ENCODE measurements at regions not wholly inside any gene's neighbourhood (a gene's known extent, or its start where the extent isn't known, plus 50 kb on each side); places are given as distances from the start of the nearest gene placed in this dataset.
"Not testable (repeated sequence)": the region's sequence is repeated elsewhere in the genome, so short reads cannot be mapped to it uniquely, and the experiment has no call there.

DNA sequence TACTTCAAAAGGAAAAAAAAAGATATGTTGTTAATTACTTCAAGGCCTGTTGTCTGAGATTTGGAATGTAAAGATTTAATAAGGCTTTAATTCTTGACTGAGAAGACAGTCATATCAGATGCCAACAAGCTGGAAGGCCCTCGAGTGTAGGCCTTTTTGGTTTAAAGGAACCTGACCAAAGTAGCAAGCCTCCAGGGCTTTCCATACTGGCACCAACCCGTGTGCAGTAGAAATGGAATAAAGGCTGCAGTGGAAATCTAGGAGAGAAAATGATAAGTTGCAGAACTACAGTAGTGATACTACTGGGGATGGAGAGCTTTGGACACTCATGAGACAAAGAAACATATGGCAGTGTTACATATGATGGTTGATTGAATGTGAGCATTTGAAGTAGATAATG, 358.0 kb downstream of the TAF11L14 start:
- no peaks in the 10 kb centered on the region for H3K79me2 ChIP-seq (ENCODE audit: control insufficient read depth, insufficient read depth, low read length, unreplicated experiment)
- H3K4me3 ChIP-seq (ENCODE audit: low read depth, low read length) = no peak overlapping the region
- no peak overlapping the region for H3K27ac ChIP-seq (ENCODE audit: low read depth, low read length)
- H3K36me3 ChIP-seq (ENCODE audit: insufficient read depth, low read length) = no peaks in the 10 kb centered on the region
- no peaks in the 10 kb centered on the region for H3K4me1 ChIP-seq (ENCODE audit: control insufficient read depth, insufficient read depth, low read length, unreplicated experiment)
- no peaks in the 10 kb centered on the region for H3K27me3 ChIP-seq (ENCODE audit: insufficient read depth, low read length)
- no peak overlapping the region for H2AFZ ChIP-seq (ENCODE audit: low read length, unreplicated experiment)

DNA sequence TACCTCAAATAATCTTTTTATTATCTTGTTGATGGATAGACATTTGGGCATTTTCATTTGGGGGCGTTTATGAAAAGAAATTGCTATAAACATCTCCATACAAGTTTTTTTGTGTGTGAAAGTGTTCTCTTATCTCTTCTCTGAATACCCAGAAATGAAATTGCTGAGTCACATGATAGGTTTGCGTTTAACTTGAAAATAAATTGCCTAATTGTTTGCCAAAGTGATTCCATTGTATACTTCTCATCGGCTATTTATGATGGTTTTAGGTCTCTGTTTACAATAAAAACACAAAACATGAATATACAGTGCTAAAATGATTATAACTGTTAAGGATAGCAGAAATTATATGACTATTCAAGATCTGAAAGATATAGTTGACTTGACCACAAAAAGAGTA, 361.7 kb downstream of the TAF11L14 start:
- no peak overlapping the region for H2AFZ ChIP-seq (ENCODE audit: low read length, unreplicated experiment)
- no peaks in the 10 kb centered on the region for H3K27me3 ChIP-seq (ENCODE audit: insufficient read depth, low read length)
- H3K27ac ChIP-seq (ENCODE audit: low read depth, low read length) = no peak overlapping the region
- H3K36me3 ChIP-seq (ENCODE audit: insufficient read depth, low read length) = no peaks in the 10 kb centered on the region
- no peaks in the 10 kb centered on the region for H3K4me1 ChIP-seq (ENCODE audit: control insufficient read depth, insufficient read depth, low read length, unreplicated experiment)
- H3K4me3 ChIP-seq (ENCODE audit: low read depth, low read length) = no peak overlapping the region
- no peaks in the 10 kb centered on the region for H3K79me2 ChIP-seq (ENCODE audit: control insufficient read depth, insufficient read depth, low read length, unreplicated experiment)

DNA sequence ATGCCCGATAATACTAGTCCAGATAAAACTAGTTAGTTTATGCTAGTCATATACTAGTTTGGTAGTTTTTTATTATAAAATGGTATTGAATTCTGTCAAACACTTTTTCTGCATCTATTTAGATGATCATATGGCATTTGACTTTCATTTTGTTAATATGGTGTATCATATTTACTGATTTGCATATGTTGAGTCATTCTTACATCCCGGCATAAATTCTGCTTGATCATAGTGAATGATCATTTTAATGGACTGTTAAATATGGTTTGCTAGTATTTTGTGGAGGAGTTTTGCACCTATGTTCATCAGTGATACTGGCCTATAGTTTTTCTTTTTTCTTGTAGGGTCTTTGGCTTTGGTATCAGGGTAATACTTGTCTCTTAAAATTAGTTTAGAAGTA, 365.6 kb downstream of the TAF11L14 start:
- Histone ChIP-seq H3K4me1 (ENCODE audit: control insufficient read depth, insufficient read depth, low read length, unreplicated experiment) (no peaks in the 10 kb centered on the region), H3K79me2 (ENCODE audit: control insufficient read depth, insufficient read depth, low read length, unreplicated experiment) (no peaks in the 10 kb centered on the region), H3K27me3 (ENCODE audit: insufficient read depth, low read length) (no peaks in the 10 kb centered on the region), H3K4me3 (ENCODE audit: low read depth, low read length) (no peak overlapping the region), H2AFZ (ENCODE audit: low read length, unreplicated experiment) (no peak overlapping the region), H3K27ac (ENCODE audit: low read depth, low read length) (no peak overlapping the region), H3K36me3 (ENCODE audit: insufficient read depth, low read length) (no peaks in the 10 kb centered on the region)

DNA sequence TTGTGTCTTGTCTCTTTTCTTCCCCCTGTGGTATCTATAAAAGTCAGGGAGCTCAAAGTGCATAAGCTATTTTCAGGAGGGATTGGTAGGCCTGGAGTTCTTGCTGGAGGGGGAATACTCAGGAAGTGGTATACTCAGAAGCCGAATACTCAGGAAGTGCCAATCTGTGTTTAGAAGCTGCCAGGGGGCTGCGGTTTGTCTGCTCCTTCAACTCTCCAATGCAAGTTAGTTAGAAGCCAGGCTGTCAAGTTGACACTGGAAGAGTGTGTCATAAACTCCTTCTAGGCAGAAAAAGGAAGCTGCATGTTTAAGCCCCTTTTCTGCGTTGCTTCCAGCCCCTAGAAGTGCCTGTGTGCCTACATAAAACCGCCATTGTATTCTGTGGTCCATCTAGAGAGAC, 366.5 kb downstream of the TAF11L14 start:
- H3K27ac ChIP-seq (ENCODE audit: low read depth, low read length) = no peak overlapping the region
- no peaks in the 10 kb centered on the region for H3K4me1 ChIP-seq (ENCODE audit: control insufficient read depth, insufficient read depth, low read length, unreplicated experiment)
- H2AFZ ChIP-seq (ENCODE audit: low read length, unreplicated experiment) = no peak overlapping the region
- no peak overlapping the region for H3K4me3 ChIP-seq (ENCODE audit: low read depth, low read length)
- H3K79me2 ChIP-seq (ENCODE audit: control insufficient read depth, insufficient read depth, low read length, unreplicated experiment) = no peaks in the 10 kb centered on the region
- H3K27me3 ChIP-seq (ENCODE audit: insufficient read depth, low read length) = no peaks in the 10 kb centered on the region
- no peaks in the 10 kb centered on the region for H3K36me3 ChIP-seq (ENCODE audit: insufficient read depth, low read length)

DNA sequence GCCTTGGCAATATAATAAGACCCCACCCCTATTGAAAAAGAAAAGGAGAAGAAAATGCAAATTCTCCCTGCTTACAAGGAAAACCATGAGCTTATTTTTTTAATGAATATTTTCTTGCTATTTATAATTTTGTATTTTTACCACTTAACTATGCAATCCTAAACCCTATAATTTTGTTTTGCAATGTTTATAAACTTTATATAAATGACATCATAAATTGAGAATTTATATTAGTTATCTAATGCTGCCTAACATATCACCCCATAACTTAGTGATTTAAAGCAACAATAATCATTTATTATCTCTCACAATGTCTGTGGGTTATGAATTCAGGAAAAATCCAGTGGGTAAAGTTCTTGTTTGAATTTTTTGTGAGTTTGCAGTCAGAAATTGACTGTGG, 369.1 kb downstream of the TAF11L14 start:
- no peak overlapping the region for H3K27ac ChIP-seq (ENCODE audit: low read depth, low read length)

DNA sequence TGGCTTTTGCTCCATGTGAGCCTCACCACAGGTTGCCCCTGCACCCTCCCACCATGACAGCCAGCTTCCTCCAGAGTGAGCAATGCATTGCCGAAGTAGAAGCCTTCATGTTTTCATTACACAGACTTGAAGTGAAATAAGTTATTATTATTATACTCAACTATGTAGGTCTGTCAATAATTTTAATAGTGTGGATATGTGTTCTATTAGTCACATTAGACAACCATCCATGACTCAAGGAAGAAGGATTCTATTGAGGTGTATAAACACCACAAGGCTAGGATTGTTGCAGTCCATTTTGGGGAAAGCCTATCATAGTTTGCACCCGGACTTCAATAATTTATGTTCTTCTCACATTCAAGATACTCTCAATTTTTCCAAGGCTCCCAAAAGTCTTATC, 369.5 kb downstream of the TAF11L14 start:
- Histone ChIP-seq H3K27ac (ENCODE audit: low read depth, low read length) (no peak overlapping the region), H3K4me1 (ENCODE audit: control insufficient read depth, insufficient read depth, low read length, unreplicated experiment) (no peaks in the 10 kb centered on the region), H2AFZ (ENCODE audit: low read length, unreplicated experiment) (no peak overlapping the region)

More for the DNA sequence above, 369.1 kb downstream of the TAF11L14 start:
- Histone ChIP-seq H3K4me1 (ENCODE audit: control insufficient read depth, insufficient read depth, low read length, unreplicated experiment) (no peaks in the 10 kb centered on the region), H3K4me3 (ENCODE audit: low read depth, low read length) (no peak overlapping the region), H3K36me3 (ENCODE audit: insufficient read depth, low read length) (no peaks in the 10 kb centered on the region), H3K79me2 (ENCODE audit: control insufficient read depth, insufficient read depth, low read length, unreplicated experiment) (no peaks in the 10 kb centered on the region), H2AFZ (ENCODE audit: low read length, unreplicated experiment) (no peak overlapping the region), H3K27me3 (ENCODE audit: insufficient read depth, low read length) (no peaks in the 10 kb centered on the region)

DNA sequence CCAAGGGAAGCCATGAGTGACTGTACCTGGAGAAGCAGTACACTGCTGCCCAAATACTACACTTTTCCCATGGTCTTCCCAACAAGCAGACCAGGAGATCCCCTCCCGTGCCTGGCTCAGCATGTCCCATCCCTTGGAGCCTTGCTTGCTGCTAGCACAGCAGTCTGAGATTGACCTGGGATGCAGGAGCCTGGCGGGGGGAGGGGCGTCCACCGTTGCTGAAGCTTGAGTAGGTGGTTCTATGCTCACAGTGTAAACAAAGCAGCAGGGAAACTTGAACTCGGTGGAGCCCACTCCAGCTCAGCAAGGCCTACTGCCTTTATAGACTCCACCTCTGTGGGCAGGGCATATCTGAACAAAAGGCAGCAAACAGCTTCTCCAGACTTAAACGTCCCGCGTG, 372.0 kb downstream of the TAF11L14 start:
- not testable (repeated sequence) for H3K36me3 ChIP-seq (ENCODE audit: insufficient read depth, low read length); H3K4me1 ChIP-seq (ENCODE audit: control insufficient read depth, insufficient read depth, low read length, unreplicated experiment); H3K79me2 ChIP-seq (ENCODE audit: control insufficient read depth, insufficient read depth, low read length, unreplicated experiment); H3K27ac ChIP-seq (ENCODE audit: low read depth, low read length); H3K4me3 ChIP-seq (ENCODE audit: low read depth, low read length); H3K27me3 ChIP-seq (ENCODE audit: insufficient read depth, low read length); H2AFZ ChIP-seq (ENCODE audit: low read length, unreplicated experiment)

More for the DNA sequence above, 369.5 kb downstream of the TAF11L14 start:
- Histone ChIP-seq H3K36me3 (ENCODE audit: insufficient read depth, low read length) (no peaks in the 10 kb centered on the region), H3K4me3 (ENCODE audit: low read depth, low read length) (no peak overlapping the region), H3K79me2 (ENCODE audit: control insufficient read depth, insufficient read depth, low read length, unreplicated experiment) (no peaks in the 10 kb centered on the region), H3K27me3 (ENCODE audit: insufficient read depth, low read length) (no peaks in the 10 kb centered on the region)

DNA sequence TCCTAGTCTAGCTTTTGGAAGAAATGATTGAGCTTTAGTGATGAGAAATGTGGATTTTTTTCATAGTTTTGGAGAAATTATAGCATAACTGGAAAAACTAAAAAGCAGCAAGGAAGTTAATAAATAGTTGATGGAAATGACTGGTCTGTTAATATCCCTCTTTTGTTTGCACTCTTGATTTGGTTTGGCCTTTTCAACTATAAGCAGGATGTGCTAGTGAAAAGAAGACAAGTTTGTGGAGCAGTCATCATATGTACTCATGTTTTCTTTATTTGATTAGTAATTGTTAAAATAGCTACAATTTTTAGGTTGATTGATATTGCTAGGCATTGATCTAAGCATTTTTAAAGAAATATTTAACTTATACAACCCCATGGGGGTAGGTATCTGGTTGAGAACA, 374.7 kb downstream of the TAF11L14 start:
- Histone ChIP-seq H3K4me3 (ENCODE audit: low read depth, low read length) (no peak overlapping the region), H3K36me3 (ENCODE audit: insufficient read depth, low read length) (no peaks in the 10 kb centered on the region), H2AFZ (ENCODE audit: low read length, unreplicated experiment) (no peak overlapping the region), H3K27me3 (ENCODE audit: insufficient read depth, low read length) (no peaks in the 10 kb centered on the region), H3K4me1 (ENCODE audit: control insufficient read depth, insufficient read depth, low read length, unreplicated experiment) (no peaks in the 10 kb centered on the region), H3K79me2 (ENCODE audit: control insufficient read depth, insufficient read depth, low read length, unreplicated experiment) (no peaks in the 10 kb centered on the region), H3K27ac (ENCODE audit: low read depth, low read length) (no peak overlapping the region)

DNA sequence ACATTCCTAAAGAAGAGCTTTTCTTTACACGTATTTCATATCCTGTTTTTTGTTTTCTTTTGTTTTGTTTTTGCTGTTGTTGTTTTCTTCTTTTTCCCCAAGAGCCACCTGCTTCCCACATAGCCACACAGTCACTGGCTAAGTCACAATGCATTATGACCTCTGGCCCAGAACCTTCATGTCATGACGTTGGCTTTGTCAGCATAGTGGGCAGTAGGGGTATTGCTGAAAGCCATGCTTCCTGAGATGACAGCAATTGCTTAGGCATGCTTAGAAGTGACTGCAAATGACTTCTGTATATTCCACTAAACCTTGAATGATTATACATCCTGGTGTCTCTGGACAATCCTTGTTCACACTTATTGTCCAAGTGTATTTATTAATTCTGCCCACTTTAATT, 375.8 kb downstream of the TAF11L14 start:
- H3K79me2 ChIP-seq (ENCODE audit: control insufficient read depth, insufficient read depth, low read length, unreplicated experiment) = no peaks in the 10 kb centered on the region
- H3K36me3 ChIP-seq (ENCODE audit: insufficient read depth, low read length) = no peaks in the 10 kb centered on the region
- no peaks in the 10 kb centered on the region for H3K27me3 ChIP-seq (ENCODE audit: insufficient read depth, low read length)
- no peaks in the 10 kb centered on the region for H3K4me1 ChIP-seq (ENCODE audit: control insufficient read depth, insufficient read depth, low read length, unreplicated experiment)
- no peak overlapping the region for H3K4me3 ChIP-seq (ENCODE audit: low read depth, low read length)
- H2AFZ ChIP-seq (ENCODE audit: low read length, unreplicated experiment) = no peak overlapping the region
- H3K27ac ChIP-seq (ENCODE audit: low read depth, low read length) = no peak overlapping the region

DNA sequence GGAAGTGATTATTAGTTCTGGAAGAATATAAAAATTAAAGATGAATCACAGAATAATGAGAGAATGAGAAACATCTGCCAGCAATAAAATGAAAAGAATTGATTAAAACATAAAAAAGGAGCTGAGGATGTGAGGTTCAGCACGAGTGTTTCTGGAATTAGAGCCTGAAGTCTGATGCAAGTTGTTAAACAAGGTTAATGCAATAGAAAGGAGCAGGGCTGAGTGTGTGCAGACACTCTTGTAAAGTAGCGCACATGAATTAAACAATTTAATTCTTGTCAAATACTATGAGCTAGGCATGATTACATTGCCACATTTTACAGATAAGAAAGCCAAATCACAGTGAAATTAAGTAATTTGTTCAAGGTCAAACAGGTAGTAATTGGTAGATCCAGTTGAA, 384.2 kb downstream of the TAF11L14 start:
- H3K27ac ChIP-seq (ENCODE audit: low read depth, low read length) = no peak overlapping the region
- H3K36me3 ChIP-seq (ENCODE audit: insufficient read depth, low read length) = no peaks in the 10 kb centered on the region
- no peak overlapping the region for H3K4me3 ChIP-seq (ENCODE audit: low read depth, low read length)
- H2AFZ ChIP-seq (ENCODE audit: low read length, unreplicated experiment) = no peak overlapping the region
- H3K27me3 ChIP-seq (ENCODE audit: insufficient read depth, low read length) = no peaks in the 10 kb centered on the region
- no peaks in the 10 kb centered on the region for H3K4me1 ChIP-seq (ENCODE audit: control insufficient read depth, insufficient read depth, low read length, unreplicated experiment)
- no peaks in the 10 kb centered on the region for H3K79me2 ChIP-seq (ENCODE audit: control insufficient read depth, insufficient read depth, low read length, unreplicated experiment)

DNA sequence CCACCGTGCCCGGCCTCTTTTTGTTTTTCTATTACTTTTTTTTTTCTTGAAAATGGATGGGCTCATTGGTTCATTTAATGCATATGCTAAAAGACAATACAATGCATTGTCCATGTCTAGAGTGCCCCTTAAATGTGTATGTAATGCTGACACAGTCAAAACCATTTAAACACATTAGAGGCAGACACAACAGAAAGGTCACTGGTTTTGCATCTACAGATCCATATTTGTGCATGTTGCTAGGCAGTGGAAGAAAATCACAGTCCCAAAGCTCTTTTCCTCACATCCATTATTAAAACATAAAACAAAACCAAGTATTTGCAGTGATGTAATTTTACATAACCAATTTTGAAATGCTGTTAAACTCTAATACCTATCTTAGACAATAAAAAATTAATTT, 389.0 kb downstream of the TAF11L14 start:
- Histone ChIP-seq H3K79me2 (ENCODE audit: control insufficient read depth, insufficient read depth, low read length, unreplicated experiment) (no peaks in the 10 kb centered on the region), H3K27ac (ENCODE audit: low read depth, low read length) (no peak overlapping the region), H3K4me3 (ENCODE audit: low read depth, low read length) (no peak overlapping the region), H3K36me3 (ENCODE audit: insufficient read depth, low read length) (no peaks in the 10 kb centered on the region), H3K27me3 (ENCODE audit: insufficient read depth, low read length) (no peaks in the 10 kb centered on the region), H2AFZ (ENCODE audit: low read length, unreplicated experiment) (no peak overlapping the region), H3K4me1 (ENCODE audit: control insufficient read depth, insufficient read depth, low read length, unreplicated experiment) (no peaks in the 10 kb centered on the region)

DNA sequence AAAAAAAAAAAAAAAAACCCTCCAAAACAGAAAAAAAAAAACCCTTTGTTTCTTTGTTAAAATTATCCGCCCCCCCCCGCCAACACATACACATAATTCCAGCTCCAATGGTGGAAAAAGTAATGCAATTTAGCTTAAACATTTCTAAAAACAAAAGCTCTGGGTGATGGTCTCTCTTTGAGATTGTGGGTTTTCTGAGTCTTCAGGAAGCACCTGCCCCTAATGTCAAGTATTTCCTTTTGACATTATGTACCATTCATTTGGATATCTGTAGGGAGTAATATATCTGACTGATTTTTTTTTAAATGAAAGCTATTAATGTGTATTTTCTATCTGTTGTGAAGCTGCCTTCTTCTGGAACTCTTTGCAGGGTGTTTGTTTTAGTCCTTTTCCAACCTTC, 389.7 kb downstream of the TAF11L14 start:
- no peaks in the 10 kb centered on the region for H3K36me3 ChIP-seq (ENCODE audit: insufficient read depth, low read length)
- H2AFZ ChIP-seq (ENCODE audit: low read length, unreplicated experiment) = no peak overlapping the region
- H3K27ac ChIP-seq (ENCODE audit: low read depth, low read length) = no peak overlapping the region
- no peak overlapping the region for H3K4me3 ChIP-seq (ENCODE audit: low read depth, low read length)
- H3K79me2 ChIP-seq (ENCODE audit: control insufficient read depth, insufficient read depth, low read length, unreplicated experiment) = no peaks in the 10 kb centered on the region
- no peaks in the 10 kb centered on the region for H3K27me3 ChIP-seq (ENCODE audit: insufficient read depth, low read length)
- H3K4me1 ChIP-seq (ENCODE audit: control insufficient read depth, insufficient read depth, low read length, unreplicated experiment) = no peaks in the 10 kb centered on the region
